Omental fat pad (tissue), 3 donors: ENCODE measurements at regions not wholly inside any gene's neighbourhood (a gene's known extent, or its start where the extent isn't known, plus 50 kb on each side); places are given as distances from the start of the nearest gene placed in this dataset.

ENCODE experiments used
- ATAC-seq: fragments of 150-250 bp; one replicate; pipeline ENCODE4 v1.9.1; 2016; ENCODE audit warnings: mild to moderate bottlenecking, moderate library complexity; ENCODE audit not compliant: low FRiP score
- DNase-seq: peaks from one replicate; pipeline ENCODE4 v3.0.0-alpha.2; 2019; ENCODE audit warnings: low spot score
- CTCF ChIP-seq, 3 donors: fragments of 450-650 bp; IDR thresholded peaks; one replicate each; pipeline ENCODE4 v1.5.1; 2016 to 2017; ENCODE audit warnings: antibody characterized with exemption in 3 of 3, mild to moderate bottlenecking in 3 of 3, moderate library complexity in 2 of 3

GRCh38 chr4:162510115-162510514 is 346.3 kb upstream of the FSTL5 start:
- TF ChIP-seq CTCF (IDR thresholded peaks at IDR 0.05), result no peak
- DNase-seq, result no peak
- ATAC-seq, result no peak

DNA sequence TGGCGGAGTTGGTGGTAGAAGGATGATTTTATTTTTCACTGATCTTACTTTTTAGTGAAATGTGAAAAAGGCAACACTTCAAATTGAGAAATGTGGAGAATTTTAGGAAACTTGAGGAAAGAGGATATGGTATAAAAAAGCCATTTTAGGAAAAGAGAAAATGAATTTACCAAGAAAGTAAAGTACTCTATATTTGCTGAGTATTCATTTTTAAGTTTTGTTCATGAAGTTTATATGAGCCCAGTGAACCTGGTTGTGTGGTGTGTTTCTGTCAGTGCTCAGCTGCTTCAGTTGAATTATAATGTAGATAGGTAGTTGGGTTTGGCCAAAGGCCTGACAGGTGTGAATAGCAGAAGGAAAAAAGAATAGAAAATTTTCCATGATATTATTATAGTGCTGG is 345.5 kb upstream of the FSTL5 start:
- TF ChIP-seq CTCF (IDR thresholded peaks at IDR 0.05), result no peak
- ATAC-seq (no peak), DNase-seq (no peak)

DNA sequence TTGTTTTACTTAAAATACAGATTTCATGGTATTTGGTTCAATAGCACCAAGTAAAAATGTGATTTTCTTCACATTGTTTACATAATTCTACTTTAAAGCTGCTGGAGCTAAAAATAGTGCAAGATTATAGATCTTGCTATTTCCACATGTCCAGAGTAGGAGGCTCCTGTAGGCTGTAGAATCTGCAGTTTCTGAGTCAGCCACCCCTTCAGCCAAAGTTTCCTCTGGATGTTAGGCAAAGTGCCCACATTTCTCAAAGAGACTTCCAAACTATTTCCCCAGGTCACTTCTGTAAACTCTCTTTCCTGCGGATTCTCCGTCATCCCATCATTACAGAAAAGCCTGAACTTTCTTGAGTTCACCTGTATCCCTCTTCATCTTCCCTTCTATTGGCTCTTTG is 342.5 kb upstream of the FSTL5 start:
- no peak for DNase-seq
- ATAC-seq, result no peak
- TF ChIP-seq CTCF (IDR thresholded peaks at IDR 0.05), result no peak

GRCh38 chr4:162503868-162504267 is 340.1 kb upstream of the FSTL5 start:
- DNase-seq (no peak), ATAC-seq (no peak)
- no peak for TF ChIP-seq CTCF (IDR thresholded peaks at IDR 0.05)

GRCh38 chr4:162502109-162502508 is 338.3 kb upstream of the FSTL5 start:
- DNase-seq, result no peak
- no peak for ATAC-seq
- no peak for TF ChIP-seq CTCF (IDR thresholded peaks at IDR 0.05)

- no peak for TF ChIP-seq CTCF (IDR thresholded peaks at IDR 0.05)
- no peak for ATAC-seq
- no peak for DNase-seq
These were observed 335.7 kb upstream of the FSTL5 start for GRCh38 chr4:162499478-162499877.

- ATAC-seq, result no peak
These were observed 334.4 kb upstream of the FSTL5 start for GRCh38 chr4:162498168-162498567.

More at GRCh38 chr4:162498168-162498567, 334.4 kb upstream of the FSTL5 start:
- DNase-seq, result no peak
- TF ChIP-seq CTCF (IDR thresholded peaks at IDR 0.05), result no peak
